H1 (cell line): ENCODE measurements at regions not wholly inside any gene's neighbourhood (a gene's known extent, or its start where the extent isn't known, plus 50 kb on each side); places are given as distances from the start of the nearest gene placed in this dataset.

ENCODE experiments used
- CTCF ChIA-PET: fragments of 300-600 bp; sonication (Branson Sonifier 250); formaldehyde crosslinking; loops from one replicate; lab custom pipeline; 2021; ENCODE audit not compliant: partially characterized antibody; lab: Charles Lee
- POLR2A ChIA-PET: fragments of 300-600 bp; sonication (Branson Sonifier 250); formaldehyde crosslinking; loops from one replicate; lab custom pipeline; 2021; ENCODE audit warnings: inconsistent platforms; ENCODE audit not compliant: partially characterized antibody; lab: Charles Lee
- DNase-seq, 2 experiments: peaks; one replicate each; pipeline versions ENCODE4 v3.0.0 to v3.0.0-alpha.2; 2010 to 2022; ENCODE audit warnings: low spot score in 2 of 2, low read depth in 1 of 2, mixed read lengths in 1 of 2
- FAIRE-seq: peaks from 2 replicates; lab custom pipeline; 2011; peaks lifted over from hg19 to GRCh38; lab: Jason Lieb, UNC
- H2AFZ ChIP-seq: 2 replicates; pipeline ENCODE4 v1.8.1; 2012; ENCODE audit warnings: low read length, inconsistent platforms
- H2AK5ac ChIP-seq: 2 replicates; pipeline ENCODE4 v1.6.1; 2013; ENCODE audit warnings: low read depth, low read length
- H2BK120ac ChIP-seq: replicated peaks from 2 replicates; pipeline ENCODE3; 2013; ENCODE audit warnings: low read depth, low read length, inconsistent platforms
- H2BK12ac ChIP-seq: 2 replicates; pipeline ENCODE4 v1.6.1; 2013; ENCODE audit warnings: low read depth, low read length
- H2BK15ac ChIP-seq: 2 replicates; pipeline ENCODE4 v1.6.1; 2013; ENCODE audit warnings: low read length
- H2BK20ac ChIP-seq: 2 replicates; pipeline ENCODE4 v1.6.1; 2013; ENCODE audit warnings: low read length
- H2BK5ac ChIP-seq: 2 replicates; pipeline ENCODE4 v1.6.1; 2013; ENCODE audit warnings: low read depth, low read length
- H3K14ac ChIP-seq: 2 replicates; pipeline ENCODE4 v1.6.1; 2013; ENCODE audit warnings: inconsistent platforms; ENCODE audit not compliant: insufficient read length
- H3K18ac ChIP-seq: 2 replicates; pipeline ENCODE4 v1.6.1; 2013; ENCODE audit warnings: low read length; ENCODE audit errors: extremely low read depth
- H3K23ac ChIP-seq: 2 replicates; pipeline ENCODE4 v1.6.1; 2013; ENCODE audit warnings: inconsistent platforms; ENCODE audit not compliant: insufficient read length
- H3K23me2 ChIP-seq: 2 replicates; pipeline ENCODE4 v1.6.1; 2013; ENCODE audit warnings: low read depth, low read length
- H3K27ac ChIP-seq: 2 replicates; pipeline ENCODE4 v1.6.1; 2011; ENCODE audit warnings: low read depth, low read length, inconsistent platforms
- H3K27me3 ChIP-seq, 4 experiments: replicated peaks in 1 of 4; 1 replicate in 1 of 4; 2 replicates in 3 of 4; pipeline versions ENCODE4 v1.6.1 to v1.8.1; 2011 to 2013; ENCODE audit warnings: low read length in 3 of 4, mild to moderate bottlenecking in 3 of 4, inconsistent platforms in 2 of 4, mixed read lengths in 2 of 4, moderate library complexity in 1 of 4; ENCODE audit not compliant: control insufficient read depth in 3 of 4, insufficient read depth in 3 of 4; ENCODE audit errors: extremely low read depth in 1 of 4
- H3K36me3 ChIP-seq, 4 experiments: 2 replicates each; pipeline versions ENCODE4 v1.6.1 to v1.8.1; 2011 to 2013; ENCODE audit warnings: mild to moderate bottlenecking in 4 of 4, low read length in 3 of 4, moderate library complexity in 2 of 4, control low read depth in 1 of 4, inconsistent platforms in 1 of 4; ENCODE audit not compliant: insufficient read depth in 4 of 4, control insufficient read depth in 2 of 4
- H3K4ac ChIP-seq: replicated peaks from 2 replicates; pipeline ENCODE3; 2013; ENCODE audit warnings: low read length, low read depth, mixed read lengths, inconsistent platforms; ENCODE audit not compliant: insufficient read length
- H3K4me1 ChIP-seq, 4 experiments: replicated peaks in 1 of 4; 1 replicate in 1 of 4; 2 replicates in 3 of 4; pipeline versions ENCODE4 v1.6.1 to v1.8.1; 2011 to 2013; ENCODE audit warnings: low read length in 3 of 4, inconsistent platforms in 2 of 4, mixed read lengths in 1 of 4; ENCODE audit not compliant: insufficient read depth in 4 of 4, control insufficient read depth in 3 of 4
- H3K4me2 ChIP-seq, 2 experiments: 2 replicates each; pipeline versions ENCODE4 v1.6.1 to v1.8.1; 2011 to 2013; ENCODE audit warnings: low read depth in 2 of 2, low read length in 2 of 2, control low read depth in 1 of 2, inconsistent platforms in 1 of 2, mild to moderate bottlenecking in 1 of 2; ENCODE audit not compliant: insufficient read depth in 1 of 2
- H3K4me3 ChIP-seq, 4 experiments: fragments of 200-600, 300-600 bp in 1 of 4; sonication (generic), shearing (Covaris generic), sonication (Bioruptor Twin) in 1 of 4; 2 replicates each; pipeline versions ENCODE4 v1.5.1 to v1.8.1; 2011 to 2016; ENCODE audit warnings: low read length in 4 of 4, low read depth in 3 of 4, control low read depth in 2 of 4, inconsistent platforms in 2 of 4, mild to moderate bottlenecking in 2 of 4, mixed read lengths in 1 of 4, moderate library complexity in 1 of 4; ENCODE audit not compliant: insufficient read depth in 2 of 4; ENCODE audit errors: extremely low read depth in 1 of 4
- H3K56ac ChIP-seq: replicated peaks from 2 replicates; pipeline ENCODE3; 2013; ENCODE audit warnings: low read depth, mild to moderate bottlenecking, mixed read lengths, low read length, inconsistent platforms; ENCODE audit not compliant: insufficient read length
- H3K79me1 ChIP-seq: 2 replicates; pipeline ENCODE4 v1.6.1; 2013; ENCODE audit warnings: low read depth, low read length, control low read depth
- H3K79me2 ChIP-seq, 2 experiments: 2 replicates each; pipeline versions ENCODE4 v1.6.1 to v1.8.1; 2012 to 2013; ENCODE audit warnings: low read length in 2 of 2, mild to moderate bottlenecking in 2 of 2, inconsistent platforms in 1 of 2; ENCODE audit not compliant: insufficient read depth in 2 of 2, control insufficient read depth in 1 of 2
- H3K9ac ChIP-seq, 4 experiments: replicated peaks in 1 of 4; 1 replicate in 1 of 4; 2 replicates in 3 of 4; pipeline versions ENCODE4 v1.6.1 to v1.8.1; 2011 to 2013; ENCODE audit warnings: low read depth in 3 of 4, low read length in 3 of 4, control low read depth in 2 of 4, mild to moderate bottlenecking in 2 of 4, moderate library complexity in 2 of 4, inconsistent platforms in 1 of 4; ENCODE audit errors: extremely low read depth in 1 of 4
- H3K9me3 ChIP-seq, 2 experiments: 2 replicates each; pipeline versions ENCODE4 v1.6.1 to v1.8.1; 2012 to 2013; ENCODE audit warnings: mild to moderate bottlenecking in 2 of 2, moderate library complexity in 2 of 2, control low read depth in 1 of 2, inconsistent platforms in 1 of 2, low read depth in 1 of 2, low read length in 1 of 2, mixed read lengths in 1 of 2; ENCODE audit not compliant: insufficient read depth in 2 of 2
- H4K20me1 ChIP-seq, 2 experiments: replicated peaks in 1 of 2; 2 replicates each; pipeline versions ENCODE3 to v1.8.1; 2011 to 2013; ENCODE audit warnings: inconsistent platforms in 2 of 2, low read length in 2 of 2, mild to moderate bottlenecking in 1 of 2; ENCODE audit not compliant: insufficient read depth in 2 of 2, control insufficient read depth in 1 of 2
- H4K5ac ChIP-seq: 2 replicates; pipeline ENCODE4 v1.6.1; 2013; ENCODE audit warnings: low read length, low read depth, mixed read lengths, inconsistent platforms; ENCODE audit not compliant: insufficient read length
- H4K8ac ChIP-seq: 2 replicates; pipeline ENCODE4 v1.8.0; 2013; ENCODE audit warnings: mild to moderate bottlenecking, moderate library complexity, low read length, inconsistent platforms; ENCODE audit not compliant: insufficient read depth; ENCODE audit errors: extremely low read depth
- H4K91ac ChIP-seq: replicated peaks from 2 replicates; pipeline ENCODE3; 2013; ENCODE audit warnings: low read length, mixed read lengths, inconsistent platforms; ENCODE audit not compliant: insufficient read length
- ATF2 ChIP-seq: IDR thresholded peaks from 2 replicates; pipeline ENCODE4 v1.6.1; 2012; ENCODE audit warnings: low read length, inconsistent platforms
- CBX5 ChIP-seq: fragments of 300-800, 300-1000 bp; sonication (generic); IDR thresholded peaks from 2 replicates; pipeline ENCODE4 v1.7.1; 2016; ENCODE audit warnings: antibody characterized with exemption, low read length, low read depth
- FOSL1 ChIP-seq: IDR thresholded peaks from 2 replicates; pipeline ENCODE4 v1.6.1; 2011; ENCODE audit warnings: mild to moderate bottlenecking, low read depth, low read length, moderate library complexity; ENCODE audit not compliant: insufficient read depth
- HDAC6 ChIP-seq: IDR thresholded peaks from one replicate; pipeline ENCODE4 v1.7.1; 2012; ENCODE audit warnings: low read depth, mild to moderate bottlenecking, inconsistent platforms, low read length, moderate library complexity
- JUND ChIP-seq: IDR thresholded peaks from 2 replicates; pipeline ENCODE4 v1.6.1; 2011; ENCODE audit warnings: mild to moderate bottlenecking, improper control_type of control experiment, low read length
- MAX ChIP-seq: IDR thresholded peaks from 2 replicates; pipeline ENCODE4 v1.6.1; 2012; ENCODE audit warnings: inconsistent platforms
- RNF2 ChIP-seq: fragments of 200-900, 300-1000 bp; sonication (generic); IDR thresholded peaks from 2 replicates; pipeline ENCODE4 v1.7.1; 2016; ENCODE audit warnings: borderline replicate concordance, low read depth, mild to moderate bottlenecking, antibody characterized with exemption, low read length; ENCODE audit not compliant: poor library complexity, severe bottlenecking; ENCODE audit errors: missing control alignments
- SP1 ChIP-seq: IDR thresholded peaks from 2 replicates; pipeline ENCODE4 v1.6.1; 2011; ENCODE audit warnings: low read depth, low read length
- SRF ChIP-seq: IDR thresholded peaks from 2 replicates; pipeline ENCODE4 v1.6.1; 2011; ENCODE audit warnings: mild to moderate bottlenecking, low read depth, low read length, moderate library complexity
- YY1 ChIP-seq: IDR thresholded peaks from 2 replicates; pipeline ENCODE4 v1.6.1; 2011; ENCODE audit warnings: low read depth, mild to moderate bottlenecking, low read length
- WGBS, 2 experiments: shearing (Covaris generic) in 1 of 2; methylation state at CpG; one replicate each; pipeline versions ENCODE4 v1.1.6 to v1.1.7; 2013 to 2015; ENCODE audit warnings: low lambda C conversion rate in 2 of 2, mixed read lengths in 2 of 2, inconsistent platforms in 1 of 2, low coverage in 1 of 2, missing lambda C conversion rate in 1 of 2; ENCODE audit not compliant: insufficient replicate concordance in 2 of 2, insufficient coverage in 1 of 2, insufficient read length in 1 of 2; ENCODE audit errors: extremely low coverage in 1 of 2, missing lambda C conversion rate in 1 of 2; 5-methylcytosine and 5-hydroxymethylcytosine counted together

GRCh38 chr9:81790166-81790565 is 100.8 kb upstream of the TLE1 start:
- Histone ChIP-seq H3K79me2 (no peaks in the 10 kb centered on the region), H3K23me2 (no peaks in the 10 kb centered on the region), H2AK5ac (no peak overlapping the region), H2BK15ac (no peak overlapping the region), H4K5ac (no peak overlapping the region), H3K9ac (no peak overlapping the region), H2BK20ac (no peak overlapping the region), H3K79me1 (no peaks in the 10 kb centered on the region), H2BK120ac (no peak overlapping the region), H3K36me3 (no peaks in the 10 kb centered on the region), H3K9me3 (no peaks in the 10 kb centered on the region), H2BK5ac (no peak overlapping the region), H3K4me1 (no peaks in the 10 kb centered on the region), H3K18ac (no peak overlapping the region), H4K91ac (no peak overlapping the region), H2AFZ (no peak overlapping the region), H3K56ac (no peak overlapping the region), H3K23ac (no peak overlapping the region), H4K8ac (no peak overlapping the region), H3K27ac (no peak overlapping the region), H4K20me1 (no peaks in the 10 kb centered on the region), H3K14ac (no peak overlapping the region), H3K4me2 (no peak overlapping the region), H3K4me3 (no peak overlapping the region), H2BK12ac (no peak overlapping the region), H3K27me3 (no peaks in the 10 kb centered on the region), H3K4ac (no peak overlapping the region)
- ChIA-PET POLR2A (no interaction called here), CTCF (no interaction called here)
- DNase-seq = no peak
- WGBS, 2 experiments = 92% methylated on average over 2 of the region's 2 CpGs; no CpG with 5 or more reads in 1 of the 2 experiments
- no peak for FAIRE-seq
- TF ChIP-seq JUND (no peak), SP1 (no peak), HDAC6 (no peak), FOSL1 (no peak), SRF (no peak), MAX (no peak), ATF2 (no peak), CBX5 (no peak), YY1 (no peak), RNF2 (no peak)
